ENCODE measurements at regions not wholly inside any gene's neighbourhood (a gene's known extent, or its start where the extent isn't known, plus 50 kb on each side); places are given as distances from the start of the nearest gene placed in this dataset.

DNA sequence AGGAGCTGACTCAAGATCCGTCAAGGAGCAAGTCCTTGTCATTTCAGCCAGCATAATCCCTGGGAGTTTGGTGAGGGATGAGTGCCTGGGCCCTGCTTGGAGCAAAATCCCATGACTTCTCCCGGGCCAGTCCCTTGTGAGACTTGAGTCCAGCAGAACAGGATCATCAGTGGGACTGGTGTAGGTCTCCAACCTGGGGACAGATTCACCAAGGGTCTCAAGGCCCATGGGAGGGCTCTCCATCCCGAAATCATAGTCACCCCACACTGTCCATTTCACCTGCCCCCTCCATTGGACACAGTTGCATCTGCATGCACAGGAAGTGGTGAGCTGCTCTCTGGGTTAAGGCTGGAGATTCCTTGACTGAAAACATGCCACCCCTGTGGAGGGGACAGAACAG is 178.2 kb downstream of the FOXD2 start:
- peak; percentile 39 for DNase-seq (ENCODE audit: extremely low spot score, unreplicated experiment)
- Mint-ChIP-seq H3K4me1 (ENCODE audit: unreplicated experiment) (no peaks in the 10 kb centered on the region), H3K4me3 (no peak overlapping the region), H3K27me3 (peaks cover 15% of the 10 kb centered on the region), H3K27ac (no peak overlapping the region), H3K9me3 (no peaks in the 10 kb centered on the region), H3K36me3 (no peaks in the 10 kb centered on the region)
- TF ChIP-seq, protein P1, sequence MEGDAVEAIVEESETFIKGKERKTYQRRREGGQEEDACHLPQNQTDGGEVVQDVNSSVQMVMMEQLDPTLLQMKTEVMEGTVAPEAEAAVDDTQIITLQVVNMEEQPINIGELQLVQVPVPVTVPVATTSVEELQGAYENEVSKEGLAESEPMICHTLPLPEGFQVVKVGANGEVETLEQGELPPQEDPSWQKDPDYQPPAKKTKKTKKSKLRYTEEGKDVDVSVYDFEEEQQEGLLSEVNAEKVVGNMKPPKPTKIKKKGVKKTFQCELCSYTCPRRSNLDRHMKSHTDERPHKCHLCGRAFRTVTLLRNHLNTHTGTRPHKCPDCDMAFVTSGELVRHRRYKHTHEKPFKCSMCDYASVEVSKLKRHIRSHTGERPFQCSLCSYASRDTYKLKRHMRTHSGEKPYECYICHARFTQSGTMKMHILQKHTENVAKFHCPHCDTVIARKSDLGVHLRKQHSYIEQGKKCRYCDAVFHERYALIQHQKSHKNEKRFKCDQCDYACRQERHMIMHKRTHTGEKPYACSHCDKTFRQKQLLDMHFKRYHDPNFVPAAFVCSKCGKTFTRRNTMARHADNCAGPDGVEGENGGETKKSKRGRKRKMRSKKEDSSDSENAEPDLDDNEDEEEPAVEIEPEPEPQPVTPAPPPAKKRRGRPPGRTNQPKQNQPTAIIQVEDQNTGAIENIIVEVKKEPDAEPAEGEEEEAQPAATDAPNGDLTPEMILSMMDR (conservative IDR thresholded peaks at IDR 0.05) = no peak

DNA sequence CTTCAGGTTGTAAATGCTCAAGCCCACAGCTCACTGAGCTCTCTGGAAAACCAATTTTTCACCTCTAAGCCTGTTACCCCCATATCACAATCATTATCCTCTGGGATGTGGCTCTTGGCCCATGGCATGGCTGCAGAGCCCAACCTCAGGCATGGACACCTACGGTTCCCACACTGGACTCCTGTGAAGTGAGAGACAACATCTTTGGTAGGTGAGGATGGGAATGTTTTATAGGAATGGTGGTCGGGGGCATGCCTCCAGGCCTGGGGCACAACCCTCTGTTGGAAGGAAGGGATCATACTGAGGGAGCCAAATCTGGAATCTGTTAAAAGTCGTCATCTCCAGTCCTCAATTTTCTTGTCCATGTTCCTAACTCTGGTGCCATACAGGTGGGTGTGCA is 179.1 kb downstream of the FOXD2 start:
- Mint-ChIP-seq H3K36me3 (no peaks in the 10 kb centered on the region), H3K9me3 (no peaks in the 10 kb centered on the region), H3K4me3 (no peak overlapping the region), H3K27me3 (peaks cover 15% of the 10 kb centered on the region), H3K27ac (no peak overlapping the region), H3K4me1 (ENCODE audit: unreplicated experiment) (no peaks in the 10 kb centered on the region)
- TF ChIP-seq, protein P1 (conservative IDR thresholded peaks at IDR 0.05) = no peak
- peak; percentile 48 for DNase-seq (ENCODE audit: extremely low spot score, unreplicated experiment)

DNA sequence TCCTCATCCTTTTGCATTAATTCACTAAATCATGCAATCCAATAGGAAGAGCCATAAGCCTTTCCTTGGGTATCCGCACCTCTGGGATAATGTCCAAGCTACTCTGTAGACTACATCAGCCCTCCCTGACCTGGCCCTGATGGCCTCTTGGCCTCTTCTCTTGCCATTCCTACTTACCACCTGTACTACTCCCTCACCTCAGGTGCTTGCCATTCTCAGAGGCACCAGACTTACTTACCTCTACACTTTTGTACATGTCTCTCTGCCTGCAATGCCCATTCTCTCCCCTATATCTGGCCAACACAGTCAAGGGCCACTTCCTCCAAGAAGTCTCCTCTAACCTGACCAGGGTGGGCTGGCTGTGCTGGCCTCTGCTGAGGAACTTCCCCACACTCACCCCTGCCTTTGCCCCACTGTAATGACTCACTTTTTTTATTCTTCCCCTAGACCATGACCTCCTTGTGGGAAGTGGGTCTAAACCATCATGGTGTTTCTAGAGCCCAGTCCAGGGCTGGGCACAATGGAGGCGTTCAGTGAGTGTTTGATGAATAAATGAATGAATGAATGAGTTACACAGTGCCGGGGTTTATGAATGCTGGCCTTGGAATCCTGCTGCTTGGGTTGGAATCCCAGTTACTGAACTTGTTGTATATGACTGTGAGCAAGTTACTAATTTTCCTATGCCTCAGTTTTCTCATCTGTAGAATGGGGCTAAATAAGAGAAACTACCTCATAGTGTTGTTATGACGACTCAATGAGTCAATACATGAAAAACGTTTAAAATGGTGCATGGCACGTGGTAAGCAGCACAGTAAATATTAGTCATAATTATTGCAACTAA is 179.8 kb downstream of the FOXD2 start:
- TF ChIP-seq, protein P1 (conservative IDR thresholded peaks at IDR 0.05) = no peak
- Mint-ChIP-seq H3K36me3 (no peaks in the 10 kb centered on the region), H3K27ac (no peak overlapping the region), H3K4me1 (ENCODE audit: unreplicated experiment) (no peaks in the 10 kb centered on the region), H3K27me3 (peaks cover 15% of the 10 kb centered on the region), H3K4me3 (no peak overlapping the region), H3K9me3 (no peaks in the 10 kb centered on the region)
- DNase-seq (ENCODE audit: extremely low spot score, unreplicated experiment) = peak; percentile 40

DNA sequence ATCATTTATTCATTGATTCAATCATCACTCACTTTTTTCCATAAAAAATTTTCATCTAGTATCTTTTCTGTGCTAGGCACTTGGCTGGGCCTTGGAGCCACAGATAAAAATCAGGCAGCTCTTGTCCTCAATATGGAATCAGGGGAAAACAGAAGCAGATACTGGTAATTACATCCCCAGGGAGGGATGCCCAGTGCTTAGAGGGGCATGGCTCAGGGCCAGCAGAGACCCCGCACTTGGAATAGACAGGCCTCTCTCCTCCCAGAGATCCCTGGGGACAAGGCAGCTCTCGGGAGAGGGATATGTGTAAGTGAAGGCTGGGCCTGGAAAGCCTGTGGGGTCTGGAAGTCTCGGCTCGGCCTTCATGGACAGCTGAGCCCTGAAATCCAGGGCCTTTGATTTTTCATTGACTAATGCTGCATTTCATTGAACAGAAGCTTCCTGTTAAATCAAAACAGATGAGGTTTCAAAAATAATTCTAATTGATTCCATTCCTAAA is 180.4 kb downstream of the FOXD2 start:
- TF ChIP-seq, protein P1 (conservative IDR thresholded peaks at IDR 0.05) = no peak
- H3K9me3 Mint-ChIP-seq = no peaks in the 10 kb centered on the region
- no peak overlapping the region for H3K4me3 Mint-ChIP-seq
- H3K4me1 Mint-ChIP-seq (ENCODE audit: unreplicated experiment) = no peaks in the 10 kb centered on the region
- H3K27ac Mint-ChIP-seq = no peak overlapping the region
- peak; percentile 62 for DNase-seq (ENCODE audit: extremely low spot score, unreplicated experiment)
- peaks cover 19% of the 10 kb centered on the region for H3K27me3 Mint-ChIP-seq
- no peaks in the 10 kb centered on the region for H3K36me3 Mint-ChIP-seq

DNA sequence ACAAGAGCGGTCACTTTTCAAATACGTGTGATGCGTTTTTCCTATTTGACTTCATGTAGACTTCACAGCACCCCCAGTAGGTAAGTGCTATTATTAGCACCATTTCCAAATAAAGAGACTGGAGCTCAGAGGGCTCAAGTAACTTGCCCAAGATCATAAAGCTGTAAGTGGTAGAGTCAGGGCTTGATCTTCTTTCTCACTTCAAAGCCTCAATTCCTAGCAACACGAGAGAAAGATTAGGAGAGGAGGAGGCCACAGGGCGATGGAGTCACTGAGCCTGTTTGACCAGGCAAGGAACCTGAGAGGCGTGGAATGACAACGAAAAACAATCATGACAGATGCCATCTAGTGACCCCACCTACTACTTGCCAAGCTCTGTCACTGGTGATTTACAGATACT is 181.0 kb downstream of the FOXD2 start:
- Mint-ChIP-seq H3K36me3 (no peaks in the 10 kb centered on the region), H3K4me3 (no peak overlapping the region), H3K27me3 (peaks cover 16% of the 10 kb centered on the region), H3K4me1 (ENCODE audit: unreplicated experiment) (no peaks in the 10 kb centered on the region), H3K27ac (no peak overlapping the region), H3K9me3 (no peaks in the 10 kb centered on the region)
- TF ChIP-seq, protein P1 (conservative IDR thresholded peaks at IDR 0.05) = no peak
- DNase-seq (ENCODE audit: extremely low spot score, unreplicated experiment) = peak; percentile 53
